Kidney epithelial cell (primary cell): ENCODE measurements at regions not wholly inside any gene's neighbourhood (a gene's known extent, or its start where the extent isn't known, plus 50 kb on each side); places are given as distances from the start of the nearest gene placed in this dataset.

Experiments
- DNase-seq: peaks from one replicate; pipeline ENCODE4 v3.0.0-alpha.2; 2010; ENCODE audit warnings: low read depth
- H3K27me3 ChIP-seq: 2 replicates; pipeline ENCODE4 v1.6.0; 2011; ENCODE audit warnings: low read length; ENCODE audit not compliant: control insufficient read depth, insufficient read depth
- H3K36me3 ChIP-seq: 2 replicates; pipeline ENCODE4 v1.5.1; 2011; ENCODE audit warnings: low read length; ENCODE audit not compliant: control insufficient read depth, insufficient read depth
- H3K4me3 ChIP-seq: 2 replicates; pipeline ENCODE4 v1.5.1; 2011; ENCODE audit warnings: low read depth, mild to moderate bottlenecking, control low read depth, low read length
- TF ChIP-seq, protein P1 (sequence below): IDR thresholded peaks from 2 replicates; pipeline ENCODE4 v1.5.1; 2011; ENCODE audit warnings: mild to moderate bottlenecking, moderate library complexity, low read length, control low read depth, inconsistent platforms; ENCODE audit not compliant: insufficient read depth, poor library complexity, severe bottlenecking

DNA sequence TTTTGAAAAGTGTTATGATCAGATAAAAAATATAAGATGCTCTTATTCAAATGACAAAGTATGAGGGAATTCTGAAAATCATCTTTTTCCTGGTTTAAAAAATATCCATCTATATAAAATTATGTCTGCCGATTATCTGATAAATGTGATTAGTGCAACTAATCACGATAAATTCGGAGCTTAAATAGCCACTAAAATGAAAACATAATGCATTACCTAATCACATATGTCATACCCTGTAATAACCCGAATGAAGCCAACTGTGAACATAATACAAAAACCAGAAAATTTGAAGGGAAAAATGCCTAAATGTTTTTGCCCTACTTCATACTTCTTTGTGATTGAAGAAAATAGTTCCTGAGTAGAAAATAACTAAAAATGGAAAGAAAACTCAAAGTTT lies 808.4 kb upstream of the LUZP2 start:
- no peak for DNase-seq
- Histone ChIP-seq H3K4me3 (no peak overlapping the region), H3K27me3 (no peaks in the 10 kb centered on the region), H3K36me3 (no peaks in the 10 kb centered on the region)
- TF ChIP-seq, protein P1, sequence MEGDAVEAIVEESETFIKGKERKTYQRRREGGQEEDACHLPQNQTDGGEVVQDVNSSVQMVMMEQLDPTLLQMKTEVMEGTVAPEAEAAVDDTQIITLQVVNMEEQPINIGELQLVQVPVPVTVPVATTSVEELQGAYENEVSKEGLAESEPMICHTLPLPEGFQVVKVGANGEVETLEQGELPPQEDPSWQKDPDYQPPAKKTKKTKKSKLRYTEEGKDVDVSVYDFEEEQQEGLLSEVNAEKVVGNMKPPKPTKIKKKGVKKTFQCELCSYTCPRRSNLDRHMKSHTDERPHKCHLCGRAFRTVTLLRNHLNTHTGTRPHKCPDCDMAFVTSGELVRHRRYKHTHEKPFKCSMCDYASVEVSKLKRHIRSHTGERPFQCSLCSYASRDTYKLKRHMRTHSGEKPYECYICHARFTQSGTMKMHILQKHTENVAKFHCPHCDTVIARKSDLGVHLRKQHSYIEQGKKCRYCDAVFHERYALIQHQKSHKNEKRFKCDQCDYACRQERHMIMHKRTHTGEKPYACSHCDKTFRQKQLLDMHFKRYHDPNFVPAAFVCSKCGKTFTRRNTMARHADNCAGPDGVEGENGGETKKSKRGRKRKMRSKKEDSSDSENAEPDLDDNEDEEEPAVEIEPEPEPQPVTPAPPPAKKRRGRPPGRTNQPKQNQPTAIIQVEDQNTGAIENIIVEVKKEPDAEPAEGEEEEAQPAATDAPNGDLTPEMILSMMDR, result no peak

GRCh38 chr11:23688835-23689234 lies 808.0 kb upstream of the LUZP2 start:
- TF ChIP-seq, protein P1, result no peak
- Histone ChIP-seq H3K27me3 (no peaks in the 10 kb centered on the region), H3K4me3 (no peak overlapping the region), H3K36me3 (no peaks in the 10 kb centered on the region)
- no peak for DNase-seq

DNA sequence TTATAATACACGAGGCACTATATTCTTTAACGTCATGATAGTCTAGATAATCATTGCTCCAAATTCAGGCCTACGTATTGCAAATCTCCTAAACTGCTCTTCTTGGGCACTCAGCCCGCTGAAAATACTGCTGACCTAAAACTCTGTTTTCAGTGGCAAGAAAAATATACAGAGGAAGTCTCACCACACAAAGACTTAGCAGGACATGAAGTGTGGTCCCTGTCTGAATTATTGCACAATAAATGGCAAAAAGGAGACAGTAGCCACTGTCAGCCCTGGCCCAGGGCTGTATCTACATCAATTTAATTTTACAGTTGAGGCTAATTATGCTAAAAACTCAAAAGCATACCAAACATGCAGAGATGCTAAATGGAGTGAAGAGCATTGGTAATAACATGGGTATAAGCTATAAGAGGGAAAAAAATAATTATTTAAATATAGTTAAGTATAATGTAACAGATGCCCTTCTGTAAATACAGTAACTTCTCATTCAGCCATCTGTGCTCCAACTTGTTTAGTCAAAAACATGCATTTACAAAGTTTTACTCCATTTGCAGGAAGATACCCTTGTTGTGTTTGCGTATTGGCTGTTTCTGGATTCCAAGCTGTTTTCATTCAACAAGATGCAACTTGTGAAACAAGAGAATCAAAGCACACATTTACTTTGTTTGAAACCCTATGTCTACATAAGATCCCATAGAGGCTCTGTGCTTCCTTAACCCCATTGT lies 800.0 kb upstream of the LUZP2 start:
- no peak for DNase-seq
- no peak overlapping the region for H3K4me3 ChIP-seq
- TF ChIP-seq, protein P1, result no peak

DNA sequence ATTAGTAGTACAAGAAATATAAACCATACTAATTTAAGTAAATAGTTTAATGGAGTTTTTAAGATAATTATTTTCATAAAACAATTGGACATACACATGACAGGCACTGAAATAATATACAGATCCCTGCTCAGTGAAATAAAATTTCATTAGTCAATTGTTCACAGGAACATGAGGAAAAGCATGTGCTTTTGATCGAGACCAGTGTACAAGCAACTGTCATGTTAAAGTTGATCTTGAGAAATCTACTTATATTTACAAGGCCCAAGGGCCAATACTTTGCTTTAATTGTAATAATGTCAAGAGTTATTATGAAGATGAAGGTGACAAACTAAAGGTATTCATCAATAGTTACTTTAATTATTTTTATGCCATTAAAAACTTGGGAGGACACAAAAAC lies 792.7 kb upstream of the LUZP2 start:
- Histone ChIP-seq H3K27me3 (no peaks in the 10 kb centered on the region), H3K4me3 (no peak overlapping the region), H3K36me3 (no peaks in the 10 kb centered on the region)
- TF ChIP-seq, protein P1, result no peak
- DNase-seq, result no peak

More for the DNA sequence above, 800.0 kb upstream of the LUZP2 start:
- no peaks in the 10 kb centered on the region for H3K36me3 ChIP-seq
- no peaks in the 10 kb centered on the region for H3K27me3 ChIP-seq

GRCh38 chr11:23711981-23712380 lies 784.9 kb upstream of the LUZP2 start:
- Histone ChIP-seq H3K27me3 (no peaks in the 10 kb centered on the region), H3K4me3 (no peak overlapping the region), H3K36me3 (no peaks in the 10 kb centered on the region)
- TF ChIP-seq, protein P1, result no peak
- no peak for DNase-seq

GRCh38 chr11:23719016-23719415 lies 777.8 kb upstream of the LUZP2 start:
- Histone ChIP-seq H3K36me3 (no peaks in the 10 kb centered on the region), H3K27me3 (no peaks in the 10 kb centered on the region), H3K4me3 (no peak overlapping the region)
- TF ChIP-seq, protein P1, result no peak
- no peak for DNase-seq
